ENCODE measurements at regions not wholly inside any gene's neighbourhood (a gene's known extent, or its start where the extent isn't known, plus 50 kb on each side); places are given as distances from the start of the nearest gene placed in this dataset.

GRCh38 chr1:216854836-216855484 lies 131.7 kb upstream of the ESRRG start:
- no peak for TF ChIP-seq POLR2A (IDR thresholded peaks at IDR 0.05; ENCODE audit: low read depth)
- TF ChIP-seq CTCF (IDR thresholded peaks at IDR 0.05): no peak
